ENCODE measurements at regions not wholly inside any gene's neighbourhood (a gene's known extent, or its start where the extent isn't known, plus 50 kb on each side); places are given as distances from the start of the nearest gene placed in this dataset.
A peak's percentile ranks its signal among the peaks of the same experiment; 100 is the strongest.

DNA sequence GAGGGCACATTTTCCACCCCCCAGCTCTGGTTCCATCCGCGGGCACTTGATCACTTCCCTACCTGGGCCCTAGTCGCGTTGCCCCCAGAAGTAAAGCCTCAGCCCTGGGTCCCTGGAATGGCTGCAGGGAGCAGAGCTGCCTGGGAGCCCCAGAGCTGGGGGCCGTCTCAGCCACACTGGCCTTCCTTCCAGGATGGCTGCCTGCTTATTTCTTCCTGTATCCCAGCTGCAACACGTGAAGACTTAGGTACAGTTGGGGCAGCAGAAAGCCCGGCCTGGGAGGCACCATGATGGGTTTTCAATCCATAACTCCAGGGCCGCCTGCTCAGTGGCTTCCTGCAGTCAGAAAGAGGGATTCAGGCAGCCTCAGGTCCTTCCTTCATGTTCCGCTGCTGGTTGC lies 232.3 kb downstream of the IRX2 start:
- no peak overlapping the region for H3K9ac ChIP-seq
- peaks cover 58% of the 10 kb centered on the region for H3K4me1 Mint-ChIP-seq
- no peak for TF ChIP-seq CTCF (IDR thresholded peaks at IDR 0.05)
- no peak for TF ChIP-seq EZH2 (IDR thresholded peaks at IDR 0.05)
- no peak for TF ChIP-seq EZH2phosphoT487 (IDR thresholded peaks at IDR 0.05)
- H3K9me3 ChIP-seq (ENCODE audit: low read depth): no peaks in the 10 kb centered on the region
- no peak overlapping the region for H3K27ac ChIP-seq
- no peak overlapping the region for H3K4me3 Mint-ChIP-seq
- peaks cover 21% of the 10 kb centered on the region for H3K4me1 ChIP-seq
- H3K27me3 ChIP-seq: no peaks in the 10 kb centered on the region
- DNase-seq (ENCODE audit: low spot score): no peak
- H2AFZ ChIP-seq (replicated peaks): no peak overlapping the region
- no peaks in the 10 kb centered on the region for H3F3A ChIP-seq (ENCODE audit: low read depth)
- H3K36me3 ChIP-seq: no peaks in the 10 kb centered on the region
- H3K4me3 ChIP-seq: no peak overlapping the region
- no peak overlapping the region for H3K4me2 ChIP-seq
- H3K9me3 Mint-ChIP-seq: peaks cover 2% of the 10 kb centered on the region
- no peaks in the 10 kb centered on the region for H3K79me2 ChIP-seq (ENCODE audit: low read depth)
- peaks cover 7% of the 10 kb centered on the region for H3K27me3 Mint-ChIP-seq (ENCODE audit: insufficient read depth, low read depth)
- H3K36me3 Mint-ChIP-seq: no peaks in the 10 kb centered on the region
- H3K27ac Mint-ChIP-seq: peak overlapping the region; percentile 91
- no peaks in the 10 kb centered on the region for H4K20me1 ChIP-seq (ENCODE audit: low read depth)

DNA sequence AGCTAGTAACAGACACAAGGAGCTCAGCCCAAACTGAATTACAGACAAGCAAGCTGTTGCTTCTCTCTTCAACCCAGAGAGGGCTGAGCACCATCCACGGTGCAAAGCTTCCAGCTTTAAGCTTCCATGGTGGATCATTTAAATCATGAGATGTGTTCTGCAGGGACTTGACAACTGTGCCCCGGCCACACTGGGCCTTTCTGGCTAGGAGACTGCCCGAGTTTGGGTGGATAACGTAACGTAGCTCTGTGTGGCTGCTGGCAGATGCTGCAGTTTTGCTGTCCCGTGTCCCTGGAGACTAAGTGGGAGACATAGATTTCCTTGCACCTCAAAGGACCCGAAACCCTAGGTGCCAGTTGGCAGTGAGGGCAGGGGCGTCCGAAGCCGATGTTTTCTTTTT lies 234.0 kb downstream of the IRX2 start:
- DNase-seq (ENCODE audit: low spot score): no peak
- Mint-ChIP-seq H3K27ac (peak overlapping the region; percentile 61), H3K27me3 (ENCODE audit: insufficient read depth, low read depth) (peaks cover 7% of the 10 kb centered on the region), H3K9me3 (peaks cover 2% of the 10 kb centered on the region), H3K36me3 (no peaks in the 10 kb centered on the region), H3K4me1 (peaks cover 66% of the 10 kb centered on the region), H3K4me3 (no peak overlapping the region)
- H3F3A ChIP-seq (ENCODE audit: low read depth): no peaks in the 10 kb centered on the region
- H3K36me3 ChIP-seq: no peaks in the 10 kb centered on the region
- no peak overlapping the region for H3K4me2 ChIP-seq
- H3K27ac ChIP-seq: no peak overlapping the region
- H3K79me2 ChIP-seq (ENCODE audit: low read depth): no peaks in the 10 kb centered on the region
- no peaks in the 10 kb centered on the region for H3K27me3 ChIP-seq
- H3K4me3 ChIP-seq: no peak overlapping the region
- H3K9me3 ChIP-seq (ENCODE audit: low read depth): no peaks in the 10 kb centered on the region
- TF ChIP-seq CTCF (IDR thresholded peaks at IDR 0.05): no peak
- no peak for TF ChIP-seq EZH2 (IDR thresholded peaks at IDR 0.05)
- no peak for TF ChIP-seq EZH2phosphoT487 (IDR thresholded peaks at IDR 0.05)
- no peak overlapping the region for H2AFZ ChIP-seq (replicated peaks)
- H3K4me1 ChIP-seq: peaks cover 23% of the 10 kb centered on the region
- H4K20me1 ChIP-seq (ENCODE audit: low read depth): no peaks in the 10 kb centered on the region
- no peak overlapping the region for H3K9ac ChIP-seq

DNA sequence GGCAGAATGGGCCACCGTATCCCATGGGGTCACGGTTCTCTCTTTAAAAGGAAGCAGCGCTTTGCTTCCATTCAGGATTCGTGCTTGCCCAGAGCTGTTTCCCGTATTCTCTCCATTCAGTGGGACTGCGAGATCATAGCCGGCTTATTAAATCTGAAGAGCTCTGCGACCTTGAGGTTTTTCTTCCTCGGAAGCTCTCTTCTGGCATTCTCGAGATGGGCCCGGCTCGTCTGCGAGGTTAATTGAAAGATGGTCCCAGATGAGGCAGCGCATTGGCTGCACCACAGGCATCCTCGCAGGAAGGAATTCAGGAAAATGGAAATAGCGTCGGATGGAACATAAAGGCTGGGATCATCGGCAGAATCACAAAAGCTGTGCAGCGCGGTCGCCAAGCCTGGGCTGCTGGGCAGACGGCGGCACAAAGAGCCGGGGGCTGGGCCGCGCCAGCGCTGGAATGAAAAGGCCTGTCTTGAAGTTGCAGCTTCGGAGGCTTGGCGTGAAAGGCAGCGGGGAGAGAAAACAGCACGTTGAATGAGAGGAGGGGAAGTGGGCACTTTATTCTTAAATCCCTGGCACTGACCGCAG lies 236.2 kb downstream of the IRX2 start:
- no peaks in the 10 kb centered on the region for H3K27me3 ChIP-seq
- peaks cover 2% of the 10 kb centered on the region for H3K9me3 Mint-ChIP-seq
- peak; percentile 56 for DNase-seq (ENCODE audit: low spot score)
- peaks cover 23% of the 10 kb centered on the region for H3K4me1 ChIP-seq
- no peak overlapping the region for H2AFZ ChIP-seq (replicated peaks)
- H3K9me3 ChIP-seq (ENCODE audit: low read depth): no peaks in the 10 kb centered on the region
- TF ChIP-seq EZH2phosphoT487 (IDR thresholded peaks at IDR 0.05): no peak
- no peak for TF ChIP-seq CTCF (IDR thresholded peaks at IDR 0.05)
- no peak for TF ChIP-seq EZH2 (IDR thresholded peaks at IDR 0.05)
- H3K27ac ChIP-seq: no peak overlapping the region
- no peak overlapping the region for H3K9ac ChIP-seq
- H3K4me1 Mint-ChIP-seq: peaks cover 52% of the 10 kb centered on the region
- no peak overlapping the region for H3K4me2 ChIP-seq
- no peaks in the 10 kb centered on the region for H3K36me3 ChIP-seq
- H3K36me3 Mint-ChIP-seq: no peaks in the 10 kb centered on the region
- peaks cover 7% of the 10 kb centered on the region for H3K27me3 Mint-ChIP-seq (ENCODE audit: insufficient read depth, low read depth)
- no peaks in the 10 kb centered on the region for H3F3A ChIP-seq (ENCODE audit: low read depth)
- no peaks in the 10 kb centered on the region for H4K20me1 ChIP-seq (ENCODE audit: low read depth)
- H3K4me3 ChIP-seq: no peak overlapping the region
- H3K4me3 Mint-ChIP-seq: no peak overlapping the region
- peak overlapping the region; percentile 83 for H3K27ac Mint-ChIP-seq
- no peaks in the 10 kb centered on the region for H3K79me2 ChIP-seq (ENCODE audit: low read depth)

Data from neural progenitor cell (in vitro differentiated cells).